DOHH2 (cell line): ENCODE measurements at regions not wholly inside any gene's neighbourhood (a gene's known extent, or its start where the extent isn't known, plus 50 kb on each side); places are given as distances from the start of the nearest gene placed in this dataset.

ENCODE experiments used
- H3F3A ChIP-seq: fragments of 200-600 bp; sonication (generic), shearing (Covaris generic); 2 replicates; pipeline ENCODE4 v1.6.0; 2016; ENCODE audit warnings: antibody characterized with exemption, mild to moderate bottlenecking; ENCODE audit not compliant: control insufficient read depth, insufficient read depth
- H3K27ac ChIP-seq: fragments of 200-600 bp; sonication (generic); 2 replicates; pipeline ENCODE4 v1.5.1; 2014; ENCODE audit warnings: low read depth, mild to moderate bottlenecking, low read length, moderate library complexity
- H3K27me3 ChIP-seq: fragments of 200-600 bp; sonication (generic); 2 replicates; pipeline ENCODE4 v1.6.1; 2014; ENCODE audit warnings: mild to moderate bottlenecking, low read length, mixed read lengths; ENCODE audit not compliant: control insufficient read depth
- H3K36me3 ChIP-seq: fragments of 200-600 bp; sonication (generic); 2 replicates; pipeline ENCODE4 v1.6.1; 2014; ENCODE audit warnings: mild to moderate bottlenecking, low read length, moderate library complexity, mixed read lengths; ENCODE audit not compliant: control insufficient read depth
- H3K4me1 ChIP-seq: fragments of 200-600 bp; sonication (generic); 2 replicates; pipeline ENCODE4 v1.6.1; 2014; ENCODE audit warnings: mild to moderate bottlenecking, low read length, mixed read lengths; ENCODE audit not compliant: control insufficient read depth
- H3K4me2 ChIP-seq: fragments of 200-600 bp; sonication (generic); 2 replicates; pipeline ENCODE4 v1.6.0; 2014; ENCODE audit warnings: mild to moderate bottlenecking, low read length, moderate library complexity
- H3K4me3 ChIP-seq: fragments of 200-600 bp; sonication (generic); 2 replicates; pipeline ENCODE4 v1.5.1; 2014; ENCODE audit warnings: mild to moderate bottlenecking, low read length, mixed read lengths
- H3K79me2 ChIP-seq: fragments of 200-600 bp; sonication (generic); 2 replicates; pipeline ENCODE4 v1.6.1; 2014; ENCODE audit warnings: mild to moderate bottlenecking, low read length, mixed read lengths; ENCODE audit not compliant: control insufficient read depth
- H3K9me2 ChIP-seq: fragments of 200-600 bp; sonication (generic); replicated peaks from 2 replicates; pipeline ENCODE4 v1.6.1; 2014; ENCODE audit warnings: mild to moderate bottlenecking, low read length, mixed read lengths; ENCODE audit not compliant: control insufficient read depth
- H3K9me3 ChIP-seq: fragments of 200-600 bp; sonication (generic); 2 replicates; pipeline ENCODE4 v1.6.1; 2014; ENCODE audit warnings: antibody characterized with exemption, low read length, mixed read lengths; ENCODE audit not compliant: control insufficient read depth, insufficient read depth
- H4K20me1 ChIP-seq: fragments of 200-600 bp; sonication (generic); 2 replicates; pipeline ENCODE4 v1.6.0; 2014; ENCODE audit warnings: low read depth, mild to moderate bottlenecking, antibody characterized with exemption, low read length, moderate library complexity; ENCODE audit not compliant: control insufficient read depth, insufficient read depth
- EZH2phosphoT487 ChIP-seq: fragments of 200-600 bp; sonication (generic); IDR thresholded peaks from 2 replicates; pipeline ENCODE4 v1.6.1; 2017; ENCODE audit warnings: borderline replicate concordance, mild to moderate bottlenecking, antibody characterized with exemption, low read length, moderate library complexity, mixed read lengths
- TF ChIP-seq, protein P1 (sequence below): fragments of 200-600 bp; sonication (generic); IDR thresholded peaks from one replicate; pipeline ENCODE4 v1.5.1; 2014; ENCODE audit warnings: antibody characterized with exemption, mild to moderate bottlenecking, low read depth, low read length; ENCODE audit not compliant: poor library complexity, severe bottlenecking

DNA sequence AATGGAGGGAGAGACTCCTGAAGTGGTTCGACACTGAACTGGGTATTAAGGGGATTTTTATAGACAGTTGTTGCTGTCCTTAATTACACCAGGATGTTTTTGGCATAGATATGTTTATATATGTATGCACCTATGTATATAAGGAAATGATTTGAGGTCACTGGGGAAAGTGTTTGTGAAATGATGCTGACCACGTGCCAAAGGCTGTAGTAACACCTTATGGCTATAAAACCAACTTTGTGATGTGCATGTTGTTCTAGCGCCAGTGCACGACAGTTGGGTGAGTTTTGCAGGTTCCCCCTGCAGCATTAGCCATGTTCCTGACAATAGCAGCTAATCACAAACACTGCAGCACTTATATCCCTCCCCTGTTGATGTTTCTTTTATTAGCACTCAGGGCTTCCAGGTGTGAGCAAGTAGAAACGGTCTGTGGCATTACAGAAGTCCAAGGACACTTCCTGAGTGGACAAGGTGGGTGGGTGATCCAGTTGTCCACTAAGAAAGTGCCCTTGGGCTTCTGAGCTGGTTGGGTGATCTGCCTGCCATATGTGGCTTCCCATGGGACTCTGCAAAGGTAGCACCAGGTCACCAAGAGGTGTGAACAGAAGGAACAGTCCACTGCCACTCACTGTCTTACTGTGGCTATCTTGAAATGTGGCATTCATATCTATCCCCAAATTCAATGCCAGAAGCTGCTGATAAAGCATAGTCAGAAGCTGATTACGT is 63.0 kb upstream of the RBM24 start:
- Histone ChIP-seq H3K4me2 (no peak overlapping the region), H3K27me3 (no peaks in the 10 kb centered on the region), H3K36me3 (no peaks in the 10 kb centered on the region), H3F3A (no peaks in the 10 kb centered on the region), H3K4me1 (no peaks in the 10 kb centered on the region), H3K9me3 (no peaks in the 10 kb centered on the region), H3K4me3 (no peak overlapping the region), H4K20me1 (no peaks in the 10 kb centered on the region), H3K9me2 (no peaks in the 10 kb centered on the region), H3K79me2 (no peaks in the 10 kb centered on the region), H3K27ac (no peak overlapping the region)
- no peak for TF ChIP-seq EZH2phosphoT487
- TF ChIP-seq, protein P1, sequence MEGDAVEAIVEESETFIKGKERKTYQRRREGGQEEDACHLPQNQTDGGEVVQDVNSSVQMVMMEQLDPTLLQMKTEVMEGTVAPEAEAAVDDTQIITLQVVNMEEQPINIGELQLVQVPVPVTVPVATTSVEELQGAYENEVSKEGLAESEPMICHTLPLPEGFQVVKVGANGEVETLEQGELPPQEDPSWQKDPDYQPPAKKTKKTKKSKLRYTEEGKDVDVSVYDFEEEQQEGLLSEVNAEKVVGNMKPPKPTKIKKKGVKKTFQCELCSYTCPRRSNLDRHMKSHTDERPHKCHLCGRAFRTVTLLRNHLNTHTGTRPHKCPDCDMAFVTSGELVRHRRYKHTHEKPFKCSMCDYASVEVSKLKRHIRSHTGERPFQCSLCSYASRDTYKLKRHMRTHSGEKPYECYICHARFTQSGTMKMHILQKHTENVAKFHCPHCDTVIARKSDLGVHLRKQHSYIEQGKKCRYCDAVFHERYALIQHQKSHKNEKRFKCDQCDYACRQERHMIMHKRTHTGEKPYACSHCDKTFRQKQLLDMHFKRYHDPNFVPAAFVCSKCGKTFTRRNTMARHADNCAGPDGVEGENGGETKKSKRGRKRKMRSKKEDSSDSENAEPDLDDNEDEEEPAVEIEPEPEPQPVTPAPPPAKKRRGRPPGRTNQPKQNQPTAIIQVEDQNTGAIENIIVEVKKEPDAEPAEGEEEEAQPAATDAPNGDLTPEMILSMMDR: no peak

DNA sequence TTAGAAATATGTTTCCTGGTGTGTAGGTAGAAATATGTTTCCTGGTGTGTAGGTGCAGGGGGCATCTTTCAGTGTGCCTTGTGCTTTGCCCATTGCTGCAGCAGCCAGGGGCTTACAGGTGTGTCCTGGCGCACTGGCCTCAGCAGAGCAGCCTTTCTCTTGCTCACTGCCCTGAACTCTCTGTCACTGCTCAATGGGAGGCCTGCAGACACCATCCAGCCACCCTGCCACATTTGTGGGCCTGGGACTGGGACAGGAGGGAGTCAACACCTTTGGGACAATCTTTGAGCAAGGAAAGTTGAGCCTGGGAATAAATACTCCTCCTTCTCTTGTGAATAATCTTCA is 62.4 kb upstream of the RBM24 start:
- H3K9me2 ChIP-seq: no peaks in the 10 kb centered on the region
- no peaks in the 10 kb centered on the region for H3K79me2 ChIP-seq
- H3K27me3 ChIP-seq: no peaks in the 10 kb centered on the region
- TF ChIP-seq, protein P1: no peak
- TF ChIP-seq EZH2phosphoT487: no peak
- no peaks in the 10 kb centered on the region for H3F3A ChIP-seq
- no peak overlapping the region for H3K4me3 ChIP-seq
- no peaks in the 10 kb centered on the region for H4K20me1 ChIP-seq
- no peak overlapping the region for H3K4me2 ChIP-seq
- no peaks in the 10 kb centered on the region for H3K4me1 ChIP-seq
- H3K36me3 ChIP-seq: no peaks in the 10 kb centered on the region
- no peaks in the 10 kb centered on the region for H3K9me3 ChIP-seq
- H3K27ac ChIP-seq: no peak overlapping the region

DNA sequence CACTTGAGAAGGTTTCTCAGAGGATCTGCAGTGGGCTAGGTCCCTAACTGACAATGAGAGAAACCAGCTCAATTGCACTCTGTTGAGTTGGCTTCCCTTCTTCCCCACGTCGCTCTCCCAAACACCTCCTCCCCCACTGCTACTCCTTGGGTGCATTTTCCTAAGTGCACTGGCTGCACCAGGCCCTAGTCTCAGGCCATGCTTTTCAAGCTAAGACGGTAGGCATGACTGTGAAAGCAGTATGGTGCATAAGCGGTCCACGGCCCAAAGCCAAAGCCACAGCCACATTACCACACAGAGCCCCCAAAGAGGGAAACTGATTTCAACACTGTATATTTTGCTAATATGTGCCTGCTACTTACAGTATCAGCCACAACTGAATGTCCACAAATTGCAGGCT is 62.1 kb upstream of the RBM24 start:
- Histone ChIP-seq H4K20me1 (no peaks in the 10 kb centered on the region), H3K9me3 (no peaks in the 10 kb centered on the region), H3K4me1 (no peaks in the 10 kb centered on the region), H3F3A (no peaks in the 10 kb centered on the region), H3K27me3 (no peaks in the 10 kb centered on the region), H3K4me2 (no peak overlapping the region), H3K36me3 (no peaks in the 10 kb centered on the region), H3K27ac (no peak overlapping the region), H3K79me2 (no peaks in the 10 kb centered on the region), H3K9me2 (no peaks in the 10 kb centered on the region), H3K4me3 (no peak overlapping the region)
- TF ChIP-seq, protein P1: no peak
- TF ChIP-seq EZH2phosphoT487: no peak
